HG02642 (cell line): ENCODE measurements at regions not wholly inside any gene's neighbourhood (a gene's known extent, or its start where the extent isn't known, plus 50 kb on each side); places are given as distances from the start of the nearest gene placed in this dataset.

Experiments
- ATAC-seq: cut with Tn5 transposase; IDR thresholded peaks from one replicate; pipeline ENCODE4 v1.9.1; 2021; ENCODE audit warnings: mild to moderate bottlenecking; ENCODE audit not compliant: unreplicated experiment, poor library complexity

DNA sequence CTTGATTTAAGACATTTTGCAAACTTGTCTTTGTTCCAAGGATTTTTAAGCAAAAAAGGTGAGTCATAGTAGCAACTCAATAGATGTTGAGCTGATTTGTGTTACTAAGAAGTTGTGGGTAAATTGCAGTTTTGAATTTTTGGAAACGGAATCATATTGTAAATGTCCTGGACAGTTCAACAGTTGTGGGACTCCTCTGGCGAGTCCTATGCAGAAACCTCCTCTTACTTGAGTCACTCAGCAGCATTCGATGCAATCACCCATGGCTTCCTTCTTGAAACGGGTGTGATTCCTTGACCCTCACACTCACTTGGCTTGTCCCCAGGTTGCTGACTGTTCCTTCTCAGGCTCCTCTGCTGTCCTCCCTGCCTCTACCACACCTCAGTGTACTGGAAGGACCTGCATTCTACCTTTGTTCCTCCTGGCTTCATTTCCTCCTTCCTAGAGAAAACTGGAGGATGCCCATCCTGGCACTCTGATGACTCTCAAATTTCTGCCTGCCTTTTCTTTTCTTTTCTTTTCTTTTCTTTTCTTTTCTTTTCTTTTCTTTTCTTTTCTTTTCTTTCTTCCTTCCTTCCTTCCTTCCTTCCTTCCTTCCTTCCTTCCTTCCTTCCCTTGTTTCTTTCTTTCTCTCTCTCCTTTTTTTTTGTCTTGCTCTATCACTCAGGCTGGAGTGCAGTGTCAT lies 52.8 kb upstream of the DGKG start:
- ATAC-seq: no peak

DNA sequence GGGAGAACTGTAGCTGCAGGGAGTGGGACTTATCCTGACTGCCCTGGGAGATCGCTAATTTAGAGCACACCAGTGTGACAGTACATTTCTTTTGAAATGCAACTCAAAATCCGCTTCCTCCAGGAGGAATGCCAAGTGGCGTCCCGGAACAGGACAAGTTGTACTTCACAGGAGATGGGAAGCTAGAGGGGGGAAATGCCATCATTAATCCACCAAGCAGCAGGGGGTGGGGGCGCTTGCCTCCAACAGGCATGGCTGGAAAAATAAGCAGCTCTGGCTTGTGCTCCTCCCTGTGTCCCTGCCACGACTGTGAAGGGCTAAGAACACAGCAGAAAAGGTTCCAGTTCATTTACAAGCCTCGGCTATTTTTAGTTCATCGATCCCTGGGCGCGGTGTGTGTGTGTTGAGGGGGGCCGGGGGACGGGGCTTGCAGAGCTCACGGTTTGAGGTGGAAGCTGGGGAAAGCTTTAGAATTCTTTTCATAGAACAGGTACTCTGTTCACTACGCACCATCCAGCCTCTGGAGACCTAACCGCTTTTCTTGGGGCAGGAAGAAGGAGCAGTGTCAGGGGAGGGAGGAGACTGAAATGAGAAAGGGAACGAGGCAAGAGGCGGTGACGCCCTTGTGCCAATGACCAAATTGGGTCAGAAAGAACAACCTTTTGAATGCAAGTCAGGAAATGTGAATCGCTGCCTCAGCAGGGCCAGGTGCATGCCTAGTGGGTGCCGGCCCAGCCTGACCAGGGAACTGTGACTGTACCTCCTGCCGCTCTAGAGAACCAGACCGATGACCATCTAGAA lies 51.8 kb upstream of the DGKG start:
- peak; percentile 62 for ATAC-seq

GRCh38 chr3:186411994-186412393 lies 50.0 kb upstream of the DGKG start:
- no peak for ATAC-seq
